Neuronal stem cell (in vitro differentiated cells): ENCODE measurements at regions not wholly inside any gene's neighbourhood (a gene's known extent, or its start where the extent isn't known, plus 50 kb on each side); places are given as distances from the start of the nearest gene placed in this dataset.

ENCODE experiments used
- DNase-seq: peaks from one replicate; pipeline ENCODE4 v3.0.0-alpha.2; 2013; ENCODE audit warnings: low spot score
- H2AFZ ChIP-seq: one replicate; pipeline ENCODE4 v1.6.1; 2013; ENCODE audit warnings: mild to moderate bottlenecking, low read length, inconsistent platforms
- H2AK5ac ChIP-seq: 2 replicates; pipeline ENCODE4 v1.6.1; 2013; ENCODE audit warnings: low read depth, mild to moderate bottlenecking, inconsistent platforms, low read length, moderate library complexity, mixed read lengths
- H2BK120ac ChIP-seq: 2 replicates; pipeline ENCODE4 v1.6.1; 2013; ENCODE audit warnings: low read depth, mild to moderate bottlenecking, inconsistent platforms, low read length, moderate library complexity, mixed read lengths
- H2BK12ac ChIP-seq: one replicate; pipeline ENCODE4 v1.6.1; 2013; ENCODE audit warnings: low read length, inconsistent platforms
- H2BK15ac ChIP-seq: 2 replicates; pipeline ENCODE4 v1.6.1; 2013; ENCODE audit warnings: mild to moderate bottlenecking, low read length, inconsistent platforms, mixed read lengths
- H2BK5ac ChIP-seq: one replicate; pipeline ENCODE4 v1.6.1; 2013; ENCODE audit warnings: inconsistent platforms, mild to moderate bottlenecking, low read length, moderate library complexity
- H3K14ac ChIP-seq: one replicate; pipeline ENCODE4 v1.6.1; 2013; ENCODE audit warnings: low read length, inconsistent platforms
- H3K18ac ChIP-seq: 2 replicates; pipeline ENCODE4 v1.6.1; 2013; ENCODE audit warnings: low read length, inconsistent platforms
- H3K23ac ChIP-seq: 2 replicates; pipeline ENCODE4 v1.6.1; 2013; ENCODE audit warnings: low read depth, mild to moderate bottlenecking, mixed read lengths, low read length, inconsistent platforms; ENCODE audit not compliant: poor library complexity
- H3K27ac ChIP-seq: replicated peaks from 3 replicates; pipeline ENCODE4 v1.5.1; 2013; ENCODE audit warnings: low read length, inconsistent platforms
- H3K27me3 ChIP-seq, 3 experiments: 2 replicates each; pipeline ENCODE4 v1.6.1; 2013; ENCODE audit warnings: low read length in 3 of 3, mild to moderate bottlenecking in 2 of 3, inconsistent platforms in 1 of 3, low read depth in 1 of 3, mixed read lengths in 1 of 3, moderate library complexity in 1 of 3; ENCODE audit not compliant: control insufficient read depth in 3 of 3, insufficient read depth in 3 of 3
- H3K36me3 ChIP-seq, 2 donors: replicated peaks in 1 of 2; 2 replicates each; pipeline ENCODE4 v1.6.1; 2013; ENCODE audit warnings: low read length in 2 of 2; ENCODE audit not compliant: control insufficient read depth in 2 of 2, insufficient read depth in 2 of 2
- H3K4ac ChIP-seq: 2 replicates; pipeline ENCODE4 v1.6.1; 2013; ENCODE audit warnings: inconsistent platforms, mild to moderate bottlenecking, low read length, moderate library complexity
- H3K4me1 ChIP-seq, 2 donors: 1 replicate in 1 of 2; 2 replicates in 1 of 2; pipeline ENCODE4 v1.6.1; 2013; ENCODE audit warnings: low read length in 2 of 2, low read depth in 1 of 2; ENCODE audit not compliant: control insufficient read depth in 2 of 2, insufficient read depth in 1 of 2
- H3K4me2 ChIP-seq: one replicate; pipeline ENCODE4 v1.6.1; 2013; ENCODE audit warnings: mild to moderate bottlenecking, low read length, inconsistent platforms; ENCODE audit not compliant: insufficient read depth, poor library complexity, severe bottlenecking
- H3K4me3 ChIP-seq, 2 donors: 2 replicates each; pipeline ENCODE4 v1.5.1; 2013; ENCODE audit warnings: low read length in 2 of 2, mild to moderate bottlenecking in 2 of 2, inconsistent platforms in 1 of 2, moderate library complexity in 1 of 2
- H3K79me1 ChIP-seq: one replicate; pipeline ENCODE4 v1.6.1; 2013; ENCODE audit warnings: low read depth, mild to moderate bottlenecking, inconsistent platforms, low read length, moderate library complexity
- H3K9ac ChIP-seq: one replicate; pipeline ENCODE4 v1.6.1; 2013; ENCODE audit warnings: mild to moderate bottlenecking, low read depth, low read length, inconsistent platforms; ENCODE audit not compliant: poor library complexity
- H3K9me3 ChIP-seq, 2 donors: replicated peaks in 1 of 2; 2 replicates each; pipeline versions ENCODE3 to v1.6.1; 2013; ENCODE audit warnings: low read length in 2 of 2, mild to moderate bottlenecking in 2 of 2, inconsistent platforms in 1 of 2, low read depth in 1 of 2, mixed read lengths in 1 of 2, moderate library complexity in 1 of 2; ENCODE audit not compliant: control insufficient read depth in 2 of 2, insufficient read depth in 1 of 2
- H4K8ac ChIP-seq: one replicate; pipeline ENCODE4 v1.6.1; 2013; ENCODE audit warnings: low read depth, mild to moderate bottlenecking, inconsistent platforms, low read length, moderate library complexity
- H4K91ac ChIP-seq: one replicate; pipeline ENCODE4 v1.6.1; 2013; ENCODE audit warnings: low read length, low read depth, mild to moderate bottlenecking, inconsistent platforms; ENCODE audit not compliant: poor library complexity
- WGBS, 2 donors: extraction: QIAGEN DNeasy Blood & Tissue Kit; methylation state at CpG; one replicate each; pipeline ENCODE4 v1.1.7; 2013; ENCODE audit warnings: missing lambda C conversion rate in 2 of 2, mixed read lengths in 1 of 2; ENCODE audit not compliant: insufficient read length in 2 of 2, insufficient replicate concordance in 1 of 2; ENCODE audit errors: extremely low coverage in 2 of 2; 5-methylcytosine and 5-hydroxymethylcytosine counted together

- H2BK120ac ChIP-seq: no peak overlapping the region
- no peak overlapping the region for H3K4ac ChIP-seq
- no peak overlapping the region for H3K23ac ChIP-seq
- H3K18ac ChIP-seq: no peak overlapping the region
- H3K27me3 ChIP-seq: peaks cover 0 to 4% (median 0%) of the 10 kb centered on the region in 3 experiments
- H3K79me1 ChIP-seq: no peaks in the 10 kb centered on the region
- H3K14ac ChIP-seq: no peak overlapping the region
- no peak overlapping the region for H3K9ac ChIP-seq
- no peak overlapping the region for H3K27ac ChIP-seq
- H2AK5ac ChIP-seq: no peak overlapping the region
- H2BK5ac ChIP-seq: no peak overlapping the region
- no peak overlapping the region for H4K8ac ChIP-seq
- H3K4me1 ChIP-seq: no peaks in the 10 kb centered on the region
- no peak overlapping the region for H3K4me2 ChIP-seq
- no peak overlapping the region for H4K91ac ChIP-seq
- no peaks in the 10 kb centered on the region for H3K36me3 ChIP-seq
- no peak overlapping the region for H2BK12ac ChIP-seq
- no peak overlapping the region for H2AFZ ChIP-seq
- H3K9me3 ChIP-seq: no peaks in the 10 kb centered on the region
- DNase-seq: no peak
- H3K4me3 ChIP-seq: no peak overlapping the region
- no peak overlapping the region for H2BK15ac ChIP-seq
These were observed 188.2 kb upstream of the MKLN1 start for GRCh38 chr7:131139462-131139861.

GRCh38 chr7:131141443-131141967 lies 186.2 kb upstream of the MKLN1 start:
- H2BK5ac ChIP-seq: no peak overlapping the region
- H3K4me1 ChIP-seq: no peaks in the 10 kb centered on the region
- no peak overlapping the region for H3K4me2 ChIP-seq
- no peak for DNase-seq
- no peak overlapping the region for H3K4ac ChIP-seq
- H3K9me3 ChIP-seq: no peaks in the 10 kb centered on the region
- no peak overlapping the region for H3K18ac ChIP-seq
- H2AK5ac ChIP-seq: no peak overlapping the region
- no peak overlapping the region for H3K27ac ChIP-seq
- H3K27me3 ChIP-seq: peaks cover 0 to 4% (median 0%) of the 10 kb centered on the region in 3 experiments
- H3K23ac ChIP-seq: no peak overlapping the region
- no CpG with 5 or more reads among the region's 6 CpGs for WGBS, 2 donors
- H4K8ac ChIP-seq: no peak overlapping the region
- H2BK12ac ChIP-seq: no peak overlapping the region
- H3K36me3 ChIP-seq: no peaks in the 10 kb centered on the region
- H3K4me3 ChIP-seq: no peak overlapping the region
- H3K14ac ChIP-seq: no peak overlapping the region
- no peak overlapping the region for H2BK120ac ChIP-seq
- no peaks in the 10 kb centered on the region for H3K79me1 ChIP-seq
- no peak overlapping the region for H3K9ac ChIP-seq
- H2BK15ac ChIP-seq: no peak overlapping the region
- no peak overlapping the region for H4K91ac ChIP-seq
- no peak overlapping the region for H2AFZ ChIP-seq

GRCh38 chr7:131143869-131144268 lies 183.8 kb upstream of the MKLN1 start:
- Histone ChIP-seq H3K9me3 (no peaks in the 10 kb centered on the region), H3K79me1 (no peaks in the 10 kb centered on the region), H3K9ac (no peak overlapping the region)

DNA sequence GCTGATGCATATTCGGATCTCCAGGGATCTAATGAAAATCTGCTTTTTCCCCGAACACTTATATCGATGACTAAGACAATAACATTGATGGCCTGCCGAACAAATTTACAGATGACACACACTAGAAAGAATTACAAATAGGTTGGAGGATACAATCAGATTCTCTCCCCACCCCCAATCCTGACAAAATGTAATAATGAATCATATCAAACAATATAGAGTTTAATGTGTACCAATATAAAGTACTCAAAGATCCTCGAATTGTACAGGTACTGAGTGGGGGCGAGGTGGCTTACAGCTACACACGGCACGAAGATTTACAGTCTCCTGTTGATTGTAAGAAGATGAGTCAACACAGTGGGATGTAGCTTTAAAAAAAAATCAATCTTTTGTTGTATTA lies 182.7 kb upstream of the MKLN1 start:
- no peak overlapping the region for H4K91ac ChIP-seq
- WGBS, 2 donors: no CpG with 5 or more reads among the region's 8 CpGs

More at GRCh38 chr7:131143869-131144268, 183.8 kb upstream of the MKLN1 start:
- Histone ChIP-seq H2BK12ac (no peak overlapping the region), H2AFZ (no peak overlapping the region), H4K8ac (no peak overlapping the region), H2BK5ac (no peak overlapping the region), H3K14ac (no peak overlapping the region), H3K27ac (no peak overlapping the region), H2AK5ac (no peak overlapping the region), H3K23ac (no peak overlapping the region), H3K18ac (no peak overlapping the region), H3K36me3 (no peaks in the 10 kb centered on the region), H3K4me1 (no peaks in the 10 kb centered on the region), H2BK15ac (no peak overlapping the region), H3K4me2 (no peak overlapping the region), H4K91ac (no peak overlapping the region), H3K27me3 (peaks cover 0 to 4% (median 0%) of the 10 kb centered on the region in 3 experiments), H3K4me3 (no peak overlapping the region), H3K4ac (no peak overlapping the region), H2BK120ac (no peak overlapping the region)
- DNase-seq: no peak
- WGBS, 2 donors: no CpG with 5 or more reads among the region's 4 CpGs

More for the DNA sequence above, 182.7 kb upstream of the MKLN1 start:
- H3K9me3 ChIP-seq: no peaks in the 10 kb centered on the region
- H3K79me1 ChIP-seq: no peaks in the 10 kb centered on the region
- H3K27me3 ChIP-seq: peaks cover 0 to 7% (median 0%) of the 10 kb centered on the region in 3 experiments
- no peaks in the 10 kb centered on the region for H3K36me3 ChIP-seq
- H2AFZ ChIP-seq: no peak overlapping the region
- H3K4me3 ChIP-seq: no peak overlapping the region
- no peak overlapping the region for H2BK5ac ChIP-seq
- H2BK12ac ChIP-seq: no peak overlapping the region
- no peak overlapping the region for H3K4ac ChIP-seq
- no peak overlapping the region for H3K23ac ChIP-seq
- no peak overlapping the region for H3K14ac ChIP-seq
- H3K4me2 ChIP-seq: no peak overlapping the region
- no peak overlapping the region for H2BK15ac ChIP-seq
- DNase-seq: no peak
- H2AK5ac ChIP-seq: no peak overlapping the region
- no peak overlapping the region for H3K18ac ChIP-seq
- H2BK120ac ChIP-seq: no peak overlapping the region
- no peak overlapping the region for H3K27ac ChIP-seq
- no peak overlapping the region for H4K8ac ChIP-seq
- no peak overlapping the region for H3K9ac ChIP-seq
- H3K4me1 ChIP-seq: no peaks in the 10 kb centered on the region
